Psoas muscle (tissue), 7 donors: ENCODE measurements at regions not wholly inside any gene's neighbourhood (a gene's known extent, or its start where the extent isn't known, plus 50 kb on each side); places are given as distances from the start of the nearest gene placed in this dataset.

Experiments used
- ATAC-seq, 4 donors: fragments of 200-7000 bp; cut with Tn5 transposase; one replicate each; pipeline ENCODE4 v1.9.1; 2020; ENCODE audit warnings: moderate library complexity in 3 of 4, mild to moderate bottlenecking in 2 of 4
- DNase-seq, 2 donors: peaks; one replicate each; pipeline ENCODE4 v3.0.0-alpha.2; 2020
- H3K27ac ChIP-seq: fragments of 200-600 bp; one replicate; pipeline ENCODE4 v1.8.0; 2022
- H3K27me3 ChIP-seq, 3 donors: fragments of 200-600 bp in 1 of 3; one replicate each; pipeline versions ENCODE4 v1.6.1 to v1.8.0; 2013 to 2022; ENCODE audit warnings: low read length in 2 of 3, mild to moderate bottlenecking in 2 of 3, moderate library complexity in 1 of 3; ENCODE audit not compliant: insufficient read depth in 3 of 3
- H3K36me3 ChIP-seq, 2 donors: fragments of 200-600 bp in 1 of 2; one replicate each; pipeline versions ENCODE4 v1.6.1 to v1.8.0; 2013 to 2022; ENCODE audit warnings: low read depth in 1 of 2, mild to moderate bottlenecking in 1 of 2, moderate library complexity in 1 of 2; ENCODE audit not compliant: insufficient read depth in 1 of 2
- H3K4me1 ChIP-seq: fragments of 200-600 bp; one replicate; pipeline ENCODE4 v1.8.0; 2022
- H3K4me3 ChIP-seq: fragments of 200-600 bp; one replicate; pipeline ENCODE4 v1.8.0; 2022; ENCODE audit warnings: mild to moderate bottlenecking
- H3K9me3 ChIP-seq: fragments of 200-600 bp; one replicate; pipeline ENCODE4 v1.8.0; 2022
- CTCF ChIP-seq: fragments of 200-600 bp; IDR thresholded peaks from one replicate; pipeline ENCODE4 v1.8.0; 2022; ENCODE audit warnings: antibody characterized with exemption
- WGBS, 3 donors: extraction: QIAGEN DNeasy Blood & Tissue Kit; methylation state at CpG; one replicate each; pipeline versions ENCODE4 v1.1.6 to v1.1.7; 2013; 5-methylcytosine and 5-hydroxymethylcytosine counted together
- intact Hi-C, 2 donors: fragments of 100-400 bp; cut with DNase I; formaldehyde crosslinking; loops; one replicate each; pipeline versions ENCODE4 v1.11.0 to v1.14.2; 2022
- donor health status: healthy with polysubstance abuse.
- donor health status: DM: no; HTN: no; CAD: no; lungs with moderate emphysema.
- donor health status: Bipolar disorder and iron deficiency.
- donor health status: healthy.
- donor health status: DM: yes; HTN: yes; CAD: no.
- donor health status: DM: no; HTN: no; CAD: no.
- donor health status: DM: yes; HTN: yes; CAD: no.

GRCh38 chr10:44506386-44506785 is 121.5 kb upstream of the CXCL12 start:
- no peak for TF ChIP-seq CTCF
- intact Hi-C loops: no loop called here
- Histone ChIP-seq H3K4me3 (no peak overlapping the region), H3K9me3 (no peaks in the 10 kb centered on the region), H3K27ac (no peak overlapping the region), H3K36me3 (no peaks in the 10 kb centered on the region), H3K27me3 (no peaks in the 10 kb centered on the region), H3K4me1 (no peaks in the 10 kb centered on the region)
- ATAC-seq: no peak
- WGBS, 3 donors: 87 to 98% (median 91%) methylated on average over 3 of the region's 3 CpGs
- DNase-seq: no peak

GRCh38 chr10:44510379-44511115 is 125.7 kb upstream of the CXCL12 start:
- DNase-seq (no peak), ATAC-seq (no peak)
- Histone ChIP-seq H3K27ac (no peak overlapping the region), H3K4me1 (no peaks in the 10 kb centered on the region), H3K4me3 (no peak overlapping the region), H3K9me3 (no peaks in the 10 kb centered on the region), H3K27me3 (no peaks in the 10 kb centered on the region), H3K36me3 (no peaks in the 10 kb centered on the region)
- intact Hi-C loops: no loop called here
- TF ChIP-seq CTCF: no peak
- WGBS, 3 donors: 79 to 94% (median 79%) methylated on average over 6 of the region's 6 CpGs

- intact Hi-C loops: no loop called here
- no peak overlapping the region for H3K4me3 ChIP-seq
- no peak for DNase-seq
- WGBS, 3 donors: 88 to 94% (median 88%) methylated on average over 2 of the region's 2 CpGs
- ATAC-seq: no peak
- H3K36me3 ChIP-seq: no peaks in the 10 kb centered on the region
- H3K9me3 ChIP-seq: no peaks in the 10 kb centered on the region
- H3K27ac ChIP-seq: no peak overlapping the region
- H3K27me3 ChIP-seq: no peaks in the 10 kb centered on the region
- TF ChIP-seq CTCF: no peak
- H3K4me1 ChIP-seq: no peaks in the 10 kb centered on the region
These were observed 126.3 kb upstream of the CXCL12 start for GRCh38 chr10:44511166-44511565.

- WGBS, 3 donors: 67 to 83% (median 69%) methylated on average over 2 of the region's 2 CpGs
- H3K36me3 ChIP-seq: no peaks in the 10 kb centered on the region
These were observed 126.7 kb upstream of the CXCL12 start for GRCh38 chr10:44511601-44512000.

More at GRCh38 chr10:44511601-44512000, 126.7 kb upstream of the CXCL12 start:
- H3K9me3 ChIP-seq: no peaks in the 10 kb centered on the region
- H3K27ac ChIP-seq: no peak overlapping the region
- no peaks in the 10 kb centered on the region for H3K27me3 ChIP-seq
- intact Hi-C loops: no loop called here
- H3K4me3 ChIP-seq: no peak overlapping the region
- DNase-seq (no peak), ATAC-seq (no peak)
- H3K4me1 ChIP-seq: no peaks in the 10 kb centered on the region
- TF ChIP-seq CTCF: no peak
